ENCODE measurements at regions not wholly inside any gene's neighbourhood (a gene's known extent, or its start where the extent isn't known, plus 50 kb on each side); places are given as distances from the start of the nearest gene placed in this dataset.

GRCh38 chr21:43364261-43364510 is 62.7 kb downstream of the SIK1 start:
- no peak for DNase-seq (ENCODE audit: low read depth)

- no peak for DNase-seq (ENCODE audit: low read depth)
Measured at GRCh38 chr21:43363506-43364260, 63.2 kb downstream of the SIK1 start.

- DNase-seq (ENCODE audit: low read depth) = no peak
Measured at GRCh38 chr21:43362915-43363314, 64.0 kb downstream of the SIK1 start.

- DNase-seq (ENCODE audit: low read depth) = no peak
Measured at GRCh38 chr21:43362321-43362791, 64.6 kb downstream of the SIK1 start.

- peak; percentile 42 for DNase-seq (ENCODE audit: low read depth)
Measured at GRCh38 chr21:43361493-43362296, 65.2 kb downstream of the SIK1 start.

- DNase-seq (ENCODE audit: low read depth) = no peak
Measured at GRCh38 chr21:43361127-43361492, 65.8 kb downstream of the SIK1 start.

GRCh38 chr21:43360441-43361126 is 66.3 kb downstream of the SIK1 start:
- no peak for DNase-seq (ENCODE audit: low read depth)

- no peak for DNase-seq (ENCODE audit: low read depth)
Measured at GRCh38 chr21:43358940-43359822, 67.8 kb downstream of the SIK1 start.

GRCh38 chr21:43357715-43358430 is 69.1 kb downstream of the SIK1 start:
- no peak for DNase-seq (ENCODE audit: low read depth)

GRCh38 chr21:43355925-43356289 is 71.0 kb downstream of the SIK1 start:
- DNase-seq (ENCODE audit: low read depth) = no peak

GRCh38 chr21:43355266-43355924 is 71.5 kb downstream of the SIK1 start:
- DNase-seq (ENCODE audit: low read depth) = no peak

GRCh38 chr21:43354666-43355065 is 72.3 kb downstream of the SIK1 start:
- no peak for DNase-seq (ENCODE audit: low read depth)

GRCh38 chr21:43354026-43354420 is 72.9 kb downstream of the SIK1 start:
- DNase-seq (ENCODE audit: low read depth) = no peak

GRCh38 chr21:43353282-43354025 is 73.5 kb downstream of the SIK1 start:
- DNase-seq (ENCODE audit: low read depth) = no peak

- DNase-seq (ENCODE audit: low read depth) = no peak
Measured at GRCh38 chr21:43352568-43353281, 74.2 kb downstream of the SIK1 start.

GRCh38 chr21:43352154-43352537 is 74.8 kb downstream of the SIK1 start:
- no peak for DNase-seq (ENCODE audit: low read depth)

GRCh38 chr21:43351501-43352153 is 75.3 kb downstream of the SIK1 start:
- DNase-seq (ENCODE audit: low read depth) = no peak

- DNase-seq (ENCODE audit: low read depth) = no peak
Measured at GRCh38 chr21:43349644-43350043, 77.3 kb downstream of the SIK1 start.

GRCh38 chr21:43348801-43349261 is 78.1 kb downstream of the SIK1 start:
- DNase-seq (ENCODE audit: low read depth) = no peak
